Neural cell (in vitro differentiated cells): ENCODE measurements at regions not wholly inside any gene's neighbourhood (a gene's known extent, or its start where the extent isn't known, plus 50 kb on each side); places are given as distances from the start of the nearest gene placed in this dataset.

Experiments used
- CTCF ChIP-seq: fragments of 450-650 bp; IDR thresholded peaks from 2 replicates; pipeline ENCODE4 v1.5.1; 2014; ENCODE audit warnings: antibody characterized with exemption, mild to moderate bottlenecking, moderate library complexity; ENCODE audit not compliant: poor library complexity, severe bottlenecking
- EZH2 ChIP-seq: fragments of 200-600, 300-800 bp; shearing (Covaris generic), sonication (generic); IDR thresholded peaks from 2 replicates; pipeline ENCODE4 v1.6.1; 2014; ENCODE audit warnings: antibody characterized with exemption, low read length, borderline replicate concordance, mild to moderate bottlenecking; ENCODE audit not compliant: insufficient read depth, poor library complexity, severe bottlenecking
- TAF1 ChIP-seq: IDR thresholded peaks from 2 replicates; pipeline ENCODE4 v1.6.1; 2012; ENCODE audit warnings: low read depth

- no peak for TF ChIP-seq CTCF
- no peak for TF ChIP-seq EZH2
- no peak for TF ChIP-seq TAF1
Observed at GRCh38 chr12:17866802-17867201, 223.2 kb downstream of the RERGL start.
